Osteoblast (primary cell): ENCODE measurements at regions not wholly inside any gene's neighbourhood (a gene's known extent, or its start where the extent isn't known, plus 50 kb on each side); places are given as distances from the start of the nearest gene placed in this dataset.

ENCODE experiments used
- DNase-seq: peaks from one replicate; pipeline ENCODE4 v3.0.0; 2011; ENCODE audit warnings: low spot score, mixed read lengths; ENCODE audit not compliant: insufficient read length; ENCODE audit errors: missing footprints
- H2AFZ ChIP-seq: 2 replicates; pipeline ENCODE4 v1.6.0; 2011; ENCODE audit warnings: mild to moderate bottlenecking, low read length
- H3K27ac ChIP-seq: 2 replicates; pipeline ENCODE4 v1.5.1; 2011; ENCODE audit warnings: mild to moderate bottlenecking, low read depth, low read length, moderate library complexity
- H3K27me3 ChIP-seq: 2 replicates; pipeline ENCODE4 v1.6.0; 2012; ENCODE audit warnings: mild to moderate bottlenecking, control low read depth, inconsistent platforms, low read length, moderate library complexity; ENCODE audit not compliant: insufficient read depth
- H3K36me3 ChIP-seq: 2 replicates; pipeline ENCODE4 v1.5.1; 2011; ENCODE audit warnings: mild to moderate bottlenecking, low read length, control low read depth, moderate library complexity; ENCODE audit not compliant: insufficient read depth
- H3K4me1 ChIP-seq: 2 replicates; pipeline ENCODE4 v1.5.1; 2011; ENCODE audit warnings: mild to moderate bottlenecking, low read length, control low read depth, moderate library complexity; ENCODE audit not compliant: insufficient read depth
- H3K4me2 ChIP-seq: 2 replicates; pipeline ENCODE4 v1.6.0; 2011; ENCODE audit warnings: mild to moderate bottlenecking, low read length; ENCODE audit not compliant: insufficient read depth
- H3K4me3 ChIP-seq: fragments of 200-600 bp; sonication (generic); 3 replicates; pipeline ENCODE4 v1.5.1; 2012; ENCODE audit warnings: mild to moderate bottlenecking, low read length, inconsistent platforms; ENCODE audit not compliant: insufficient read depth
- H3K79me2 ChIP-seq: 2 replicates; pipeline ENCODE4 v1.6.0; 2012; ENCODE audit warnings: mild to moderate bottlenecking, low read length, control low read depth, inconsistent platforms; ENCODE audit not compliant: insufficient read depth
- H3K9me3 ChIP-seq: 2 replicates; pipeline ENCODE4 v1.5.1; 2011; ENCODE audit warnings: low read depth, low read length, control low read depth
- H4K20me1 ChIP-seq: 2 replicates; pipeline ENCODE4 v1.6.0; 2012; ENCODE audit warnings: mild to moderate bottlenecking, low read length, control low read depth; ENCODE audit not compliant: insufficient read depth
- CTCF ChIP-seq: IDR thresholded peaks from 2 replicates; pipeline ENCODE4 v1.5.1; 2011; ENCODE audit warnings: mild to moderate bottlenecking, low read depth, low read length, moderate library complexity; ENCODE audit errors: extremely low read depth

- peak; percentile 71 for DNase-seq
- TF ChIP-seq CTCF, result no peak
- H3K36me3 ChIP-seq, result no peaks in the 10 kb centered on the region
- H3K4me3 ChIP-seq, result no peak overlapping the region
- no peak overlapping the region for H3K4me2 ChIP-seq
- no peaks in the 10 kb centered on the region for H3K79me2 ChIP-seq
- H4K20me1 ChIP-seq, result no peaks in the 10 kb centered on the region
- no peaks in the 10 kb centered on the region for H3K27me3 ChIP-seq
- no peak overlapping the region for H3K27ac ChIP-seq
- peak overlapping the region; percentile 37 for H2AFZ ChIP-seq
- H3K9me3 ChIP-seq, result no peaks in the 10 kb centered on the region
- peaks cover 16% of the 10 kb centered on the region for H3K4me1 ChIP-seq
These were observed 96.2 kb upstream of the BOD1 start for GRCh38 chr5:173712609-173713175.

- Histone ChIP-seq H3K4me1 (peaks cover 14% of the 10 kb centered on the region), H3K9me3 (no peaks in the 10 kb centered on the region), H3K4me2 (peak overlapping the region; percentile 12), H3K36me3 (no peaks in the 10 kb centered on the region), H3K4me3 (no peak overlapping the region), H4K20me1 (no peaks in the 10 kb centered on the region), H3K27ac (peak overlapping the region; percentile 52), H3K27me3 (no peaks in the 10 kb centered on the region), H2AFZ (peak overlapping the region; percentile 2), H3K79me2 (no peaks in the 10 kb centered on the region)
- no peak for TF ChIP-seq CTCF
- peak; percentile 96 for DNase-seq
These were observed 98.3 kb upstream of the BOD1 start for GRCh38 chr5:173714551-173715428.

GRCh38 chr5:173715607-173716006, 99.2 kb upstream of the BOD1 start:
- DNase-seq, result no peak
- H3K36me3 ChIP-seq, result no peaks in the 10 kb centered on the region

More at GRCh38 chr5:173715607-173716006, 99.2 kb upstream of the BOD1 start:
- Histone ChIP-seq H3K4me2 (no peak overlapping the region), H3K27ac (no peak overlapping the region), H2AFZ (no peak overlapping the region), H3K4me3 (no peak overlapping the region), H3K4me1 (peaks cover 14% of the 10 kb centered on the region), H3K79me2 (no peaks in the 10 kb centered on the region), H3K27me3 (no peaks in the 10 kb centered on the region), H4K20me1 (no peaks in the 10 kb centered on the region), H3K9me3 (no peaks in the 10 kb centered on the region)
- TF ChIP-seq CTCF, result no peak
